ENCODE measurements at regions not wholly inside any gene's neighbourhood (a gene's known extent, or its start where the extent isn't known, plus 50 kb on each side); places are given as distances from the start of the nearest gene placed in this dataset.

- ATAC-seq (ENCODE audit: low read depth) (no peak), DNase-seq (ENCODE audit: low spot score) (no peak)
- Histone ChIP-seq H3K4me3 (ENCODE audit: severe bottlenecking) (no peak overlapping the region), H3K9me3 (ENCODE audit: severe bottlenecking) (no peaks in the 10 kb centered on the region), H3K36me3 (ENCODE audit: low read depth) (no peaks in the 10 kb centered on the region), H3K4me1 (ENCODE audit: insufficient read depth, poor library complexity, severe bottlenecking) (peaks cover 9% of the 10 kb centered on the region), H3K27me3 (ENCODE audit: insufficient read depth, poor library complexity, severe bottlenecking) (no peaks in the 10 kb centered on the region), H3K27ac (ENCODE audit: poor library complexity, severe bottlenecking) (no peak overlapping the region)
- TF ChIP-seq CTCF (IDR thresholded peaks at IDR 0.05; ENCODE audit: poor library complexity, severe bottlenecking), result no peak
These were observed 104.1 kb upstream of the LPP start for GRCh38 chr3:188049606-188050530.

GRCh38 chr3:188051801-188052168 is 102.2 kb upstream of the LPP start:
- Histone ChIP-seq H3K27ac (ENCODE audit: poor library complexity, severe bottlenecking) (no peak overlapping the region), H3K9me3 (ENCODE audit: severe bottlenecking) (no peaks in the 10 kb centered on the region), H3K27me3 (ENCODE audit: insufficient read depth, poor library complexity, severe bottlenecking) (no peaks in the 10 kb centered on the region), H3K4me1 (ENCODE audit: insufficient read depth, poor library complexity, severe bottlenecking) (peaks cover 4% of the 10 kb centered on the region), H3K36me3 (ENCODE audit: low read depth) (no peaks in the 10 kb centered on the region), H3K4me3 (ENCODE audit: severe bottlenecking) (no peak overlapping the region)
- TF ChIP-seq CTCF (IDR thresholded peaks at IDR 0.05; ENCODE audit: poor library complexity, severe bottlenecking), result no peak
- DNase-seq (ENCODE audit: low spot score), result no peak
- ATAC-seq (ENCODE audit: low read depth), result no peak

- H3K4me1 ChIP-seq (ENCODE audit: insufficient read depth, poor library complexity, severe bottlenecking), result no peaks in the 10 kb centered on the region
- H3K9me3 ChIP-seq (ENCODE audit: severe bottlenecking), result no peaks in the 10 kb centered on the region
- no peaks in the 10 kb centered on the region for H3K27me3 ChIP-seq (ENCODE audit: insufficient read depth, poor library complexity, severe bottlenecking)
- H3K4me3 ChIP-seq (ENCODE audit: severe bottlenecking), result no peak overlapping the region
- no peak for ATAC-seq (ENCODE audit: low read depth)
- TF ChIP-seq CTCF (IDR thresholded peaks at IDR 0.05; ENCODE audit: poor library complexity, severe bottlenecking), result no peak
- H3K36me3 ChIP-seq (ENCODE audit: low read depth), result no peaks in the 10 kb centered on the region
- DNase-seq (ENCODE audit: low spot score), result no peak
- H3K27ac ChIP-seq (ENCODE audit: poor library complexity, severe bottlenecking), result no peak overlapping the region
These were observed 101.6 kb upstream of the LPP start for GRCh38 chr3:188052169-188053035.

DNA sequence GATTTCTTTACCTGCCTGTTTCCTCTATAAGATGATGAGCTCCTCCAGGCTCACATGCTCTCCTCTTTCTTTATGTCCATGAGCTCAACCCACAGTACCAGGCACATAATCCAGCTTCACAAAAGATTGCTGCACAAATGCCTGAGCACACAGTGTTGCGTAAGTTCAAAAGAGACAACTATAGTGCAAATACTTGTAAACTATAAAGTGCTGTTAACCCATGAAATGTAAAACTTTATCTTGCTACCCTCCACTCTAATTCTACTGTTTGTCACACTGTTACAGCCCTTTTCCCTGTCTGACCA is 101.0 kb upstream of the LPP start:
- no peak for ATAC-seq (ENCODE audit: low read depth)
- Histone ChIP-seq H3K4me3 (ENCODE audit: severe bottlenecking) (no peak overlapping the region), H3K9me3 (ENCODE audit: severe bottlenecking) (no peaks in the 10 kb centered on the region), H3K27me3 (ENCODE audit: insufficient read depth, poor library complexity, severe bottlenecking) (no peaks in the 10 kb centered on the region), H3K36me3 (ENCODE audit: low read depth) (no peaks in the 10 kb centered on the region), H3K4me1 (ENCODE audit: insufficient read depth, poor library complexity, severe bottlenecking) (no peaks in the 10 kb centered on the region), H3K27ac (ENCODE audit: poor library complexity, severe bottlenecking) (no peak overlapping the region)
- no peak for TF ChIP-seq CTCF (IDR thresholded peaks at IDR 0.05; ENCODE audit: poor library complexity, severe bottlenecking)
- DNase-seq (ENCODE audit: low spot score), result no peak

Data from RWPE2 (cell line).